ENCODE measurements at regions not wholly inside any gene's neighbourhood (a gene's known extent, or its start where the extent isn't known, plus 50 kb on each side); places are given as distances from the start of the nearest gene placed in this dataset.
A peak's percentile ranks its signal among the peaks of the same experiment; 100 is the strongest.

GRCh38 chr1:114342376-114342775, 168.6 kb downstream of the TRIM33 start:
- Histone ChIP-seq H3K27me3 (ENCODE audit: control insufficient read depth, insufficient read depth, low read length) (no peaks in the 10 kb centered on the region), H3K4me1 (ENCODE audit: control insufficient read depth, insufficient read depth, low read length, poor library complexity, severe bottlenecking) (peaks cover 46% of the 10 kb centered on the region), H3K4me3 (ENCODE audit: low read depth, low read length) (no peak overlapping the region), H3K27ac (ENCODE audit: insufficient read depth, low read length, poor library complexity, severe bottlenecking) (peak overlapping the region; percentile 50), H3K9me3 (ENCODE audit: control insufficient read depth in 2 of 2, low read length in 2 of 2) (no peaks in the 10 kb centered on the region), H3K36me3 (ENCODE audit: control insufficient read depth, insufficient read depth, low read length) (no peaks in the 10 kb centered on the region)
- Mint-ChIP-seq H3K27me3 (no peaks in the 10 kb centered on the region), H3K27ac (peak overlapping the region; percentile 57 to 96 (median 77)), H3K9me3 (peaks cover 0 to 2% (median 0%) of the 10 kb centered on the region in 7 donors), H3K4me3 (peak overlapping the region in 3 of 4 donors; percentile 6 to 71 (median 19)), H3K4me1 (peaks cover 13 to 65% (median 31%) of the 10 kb centered on the region in 4 donors), H3K36me3 (no peaks in the 10 kb centered on the region)
- ATAC-seq (ENCODE audit: low read depth in 2 of 2) (no peak), DNase-seq (peak in 2 of 3 donors; percentile 54 to 74)

GRCh38 chr1:114341856-114342255, 169.1 kb downstream of the TRIM33 start:
- Histone ChIP-seq H3K4me3 (ENCODE audit: low read depth, low read length) (peak overlapping the region; percentile 26), H3K4me1 (ENCODE audit: control insufficient read depth, insufficient read depth, low read length, poor library complexity, severe bottlenecking) (peaks cover 42% of the 10 kb centered on the region)
- no peak for ATAC-seq (ENCODE audit: low read depth in 2 of 2)

GRCh38 chr1:114341299-114341698, 169.7 kb downstream of the TRIM33 start:
- Mint-ChIP-seq H3K27me3 (peaks cover 6% of the 10 kb centered on the region), H3K27ac (peak overlapping the region; percentile 65 to 96 (median 77)), H3K9me3 (peaks cover 0 to 2% (median 0%) of the 10 kb centered on the region in 7 donors), H3K36me3 (no peaks in the 10 kb centered on the region), H3K4me3 (peak overlapping the region; percentile 5 to 75 (median 53)), H3K4me1 (peaks cover 13 to 59% (median 29%) of the 10 kb centered on the region in 4 donors)
- no peaks in the 10 kb centered on the region for H3K9me3 ChIP-seq (ENCODE audit: control insufficient read depth in 2 of 2, low read length in 2 of 2)
- peak overlapping the region; percentile 58 for H3K27ac ChIP-seq (ENCODE audit: insufficient read depth, low read length, poor library complexity, severe bottlenecking)
- ATAC-seq (ENCODE audit: low read depth in 2 of 2) (peak; percentile 83 to 84), DNase-seq (peak in 2 of 3 donors; percentile 82 to 86)
- peak overlapping the region; percentile 26 for H3K4me3 ChIP-seq (ENCODE audit: low read depth, low read length)
- H3K27me3 ChIP-seq (ENCODE audit: control insufficient read depth, insufficient read depth, low read length), result no peaks in the 10 kb centered on the region
- peaks cover 40% of the 10 kb centered on the region for H3K4me1 ChIP-seq (ENCODE audit: control insufficient read depth, insufficient read depth, low read length, poor library complexity, severe bottlenecking)
- no peaks in the 10 kb centered on the region for H3K36me3 ChIP-seq (ENCODE audit: control insufficient read depth, insufficient read depth, low read length)

More at GRCh38 chr1:114341856-114342255, 169.1 kb downstream of the TRIM33 start:
- Histone ChIP-seq H3K36me3 (ENCODE audit: control insufficient read depth, insufficient read depth, low read length) (no peaks in the 10 kb centered on the region), H3K27me3 (ENCODE audit: control insufficient read depth, insufficient read depth, low read length) (no peaks in the 10 kb centered on the region), H3K27ac (ENCODE audit: insufficient read depth, low read length, poor library complexity, severe bottlenecking) (peak overlapping the region; percentile 50), H3K9me3 (ENCODE audit: control insufficient read depth in 2 of 2, low read length in 2 of 2) (no peaks in the 10 kb centered on the region)
- no peaks in the 10 kb centered on the region for H3K36me3 Mint-ChIP-seq
- peak in 2 of 3 donors; percentile 15 to 16 for DNase-seq
- H3K4me1 Mint-ChIP-seq, result peaks cover 13 to 62% (median 31%) of the 10 kb centered on the region in 4 donors
- H3K4me3 Mint-ChIP-seq, result peak overlapping the region in 1 of 4 donors; percentile 59
- peak overlapping the region in 2 of 3 donors; percentile 77 to 96 for H3K27ac Mint-ChIP-seq
- H3K9me3 Mint-ChIP-seq, result peaks cover 0 to 2% (median 0%) of the 10 kb centered on the region in 7 donors
- peaks cover under 1% of the 10 kb centered on the region for H3K27me3 Mint-ChIP-seq

- H3K9me3 Mint-ChIP-seq, result peaks cover 0 to 2% (median 0%) of the 10 kb centered on the region in 7 donors
- H3K27ac ChIP-seq (ENCODE audit: insufficient read depth, low read length, poor library complexity, severe bottlenecking), result peak overlapping the region; percentile 58
- DNase-seq (no peak), ATAC-seq (ENCODE audit: low read depth in 2 of 2) (no peak)
- H3K36me3 ChIP-seq (ENCODE audit: control insufficient read depth, insufficient read depth, low read length), result no peaks in the 10 kb centered on the region
- H3K27ac Mint-ChIP-seq, result peak overlapping the region; percentile 64 to 96 (median 77)
- no peaks in the 10 kb centered on the region for H3K9me3 ChIP-seq (ENCODE audit: control insufficient read depth in 2 of 2, low read length in 2 of 2)
- H3K36me3 Mint-ChIP-seq, result no peaks in the 10 kb centered on the region
- H3K4me1 ChIP-seq (ENCODE audit: control insufficient read depth, insufficient read depth, low read length, poor library complexity, severe bottlenecking), result peaks cover 36% of the 10 kb centered on the region
- H3K4me3 Mint-ChIP-seq, result peak overlapping the region; percentile 5 to 75 (median 34)
- no peak overlapping the region for H3K4me3 ChIP-seq (ENCODE audit: low read depth, low read length)
- H3K27me3 Mint-ChIP-seq, result peaks cover 6% of the 10 kb centered on the region
- H3K27me3 ChIP-seq (ENCODE audit: control insufficient read depth, insufficient read depth, low read length), result no peaks in the 10 kb centered on the region
- H3K4me1 Mint-ChIP-seq, result peaks cover 13 to 58% (median 27%) of the 10 kb centered on the region in 4 donors
Observed at GRCh38 chr1:114340892-114341291, 170.1 kb downstream of the TRIM33 start.

- H3K4me1 Mint-ChIP-seq, result peaks cover 22 to 64% (median 35%) of the 10 kb centered on the region in 4 donors
- Histone ChIP-seq H3K9me3 (ENCODE audit: control insufficient read depth in 2 of 2, low read length in 2 of 2) (no peaks in the 10 kb centered on the region), H3K4me3 (ENCODE audit: low read depth, low read length) (no peak overlapping the region), H3K27me3 (ENCODE audit: control insufficient read depth, insufficient read depth, low read length) (no peaks in the 10 kb centered on the region), H3K27ac (ENCODE audit: insufficient read depth, low read length, poor library complexity, severe bottlenecking) (no peak overlapping the region), H3K36me3 (ENCODE audit: control insufficient read depth, insufficient read depth, low read length) (no peaks in the 10 kb centered on the region), H3K4me1 (ENCODE audit: control insufficient read depth, insufficient read depth, low read length, poor library complexity, severe bottlenecking) (peaks cover 45% of the 10 kb centered on the region)
- no peaks in the 10 kb centered on the region for H3K36me3 Mint-ChIP-seq
- peaks cover 0 to 2% (median 0%) of the 10 kb centered on the region in 7 donors for H3K9me3 Mint-ChIP-seq
- peaks cover 6% of the 10 kb centered on the region for H3K27me3 Mint-ChIP-seq
- no peak overlapping the region for H3K4me3 Mint-ChIP-seq
- H3K27ac Mint-ChIP-seq, result peak overlapping the region in 2 of 3 donors; percentile 77 to 83
- ATAC-seq (ENCODE audit: low read depth in 2 of 2), result no peak
- DNase-seq, result peak in 1 of 3 donors; percentile 19
Observed at GRCh38 chr1:114339379-114339778, 171.6 kb downstream of the TRIM33 start.

- Mint-ChIP-seq H3K4me1 (peaks cover 23 to 67% (median 40%) of the 10 kb centered on the region in 4 donors), H3K27ac (peak overlapping the region in 2 of 3 donors; percentile 38 to 47), H3K27me3 (peaks cover 6% of the 10 kb centered on the region), H3K36me3 (no peaks in the 10 kb centered on the region), H3K9me3 (peaks cover 0 to 2% (median 0%) of the 10 kb centered on the region in 7 donors), H3K4me3 (peak overlapping the region in 1 of 4 donors; percentile 17)
- H3K27me3 ChIP-seq (ENCODE audit: control insufficient read depth, insufficient read depth, low read length), result no peaks in the 10 kb centered on the region
- H3K36me3 ChIP-seq (ENCODE audit: control insufficient read depth, insufficient read depth, low read length), result no peaks in the 10 kb centered on the region
- H3K9me3 ChIP-seq (ENCODE audit: control insufficient read depth in 2 of 2, low read length in 2 of 2), result no peaks in the 10 kb centered on the region
- no peak overlapping the region for H3K27ac ChIP-seq (ENCODE audit: insufficient read depth, low read length, poor library complexity, severe bottlenecking)
- peaks cover 50% of the 10 kb centered on the region for H3K4me1 ChIP-seq (ENCODE audit: control insufficient read depth, insufficient read depth, low read length, poor library complexity, severe bottlenecking)
- DNase-seq (no peak), ATAC-seq (ENCODE audit: low read depth in 2 of 2) (no peak)
- no peak overlapping the region for H3K4me3 ChIP-seq (ENCODE audit: low read depth, low read length)
Observed at GRCh38 chr1:114338191-114338890, 172.7 kb downstream of the TRIM33 start.

- no peak for ATAC-seq (ENCODE audit: low read depth in 2 of 2)
Observed at GRCh38 chr1:114337417-114337816, 173.6 kb downstream of the TRIM33 start.

More at GRCh38 chr1:114337417-114337816, 173.6 kb downstream of the TRIM33 start:
- DNase-seq, result no peak
- H3K9me3 ChIP-seq (ENCODE audit: control insufficient read depth in 2 of 2, low read length in 2 of 2), result no peaks in the 10 kb centered on the region
- no peaks in the 10 kb centered on the region for H3K36me3 Mint-ChIP-seq
- H3K9me3 Mint-ChIP-seq, result peaks cover 0 to 2% (median 0%) of the 10 kb centered on the region in 7 donors
- H3K27me3 ChIP-seq (ENCODE audit: control insufficient read depth, insufficient read depth, low read length), result no peaks in the 10 kb centered on the region
- H3K4me1 Mint-ChIP-seq, result peaks cover 19 to 65% (median 35%) of the 10 kb centered on the region in 4 donors
- no peak overlapping the region for H3K27ac ChIP-seq (ENCODE audit: insufficient read depth, low read length, poor library complexity, severe bottlenecking)
- peaks cover 43% of the 10 kb centered on the region for H3K4me1 ChIP-seq (ENCODE audit: control insufficient read depth, insufficient read depth, low read length, poor library complexity, severe bottlenecking)
- no peaks in the 10 kb centered on the region for H3K36me3 ChIP-seq (ENCODE audit: control insufficient read depth, insufficient read depth, low read length)
- H3K4me3 Mint-ChIP-seq, result no peak overlapping the region
- peaks cover 6% of the 10 kb centered on the region for H3K27me3 Mint-ChIP-seq
- peak overlapping the region in 1 of 3 donors; percentile 47 for H3K27ac Mint-ChIP-seq
- no peak overlapping the region for H3K4me3 ChIP-seq (ENCODE audit: low read depth, low read length)

Data from CD4-positive, CD25-positive, alpha-beta regulatory T cell (primary cell).